22Rv1 (cell line): ENCODE measurements at regions not wholly inside any gene's neighbourhood (a gene's known extent, or its start where the extent isn't known, plus 50 kb on each side); places are given as distances from the start of the nearest gene placed in this dataset.

Experiments
- CTCF ChIP-seq: fragments of 450-650 bp; IDR thresholded peaks from 2 replicates; pipeline ENCODE4 v1.5.1; 2017; ENCODE audit warnings: mild to moderate bottlenecking
- ZFX ChIP-seq: fragments of 450-650 bp; IDR thresholded peaks from 2 replicates; pipeline ENCODE4 v1.6.1; 2017; ENCODE audit warnings: antibody characterized with exemption, borderline replicate concordance

- TF ChIP-seq CTCF, result no peak
- TF ChIP-seq ZFX, result no peak
These were observed 658.6 kb upstream of the FANCL start for GRCh38 chr2:58899692-58900091.
